A673 (cell line): ENCODE measurements at regions not wholly inside any gene's neighbourhood (a gene's known extent, or its start where the extent isn't known, plus 50 kb on each side); places are given as distances from the start of the nearest gene placed in this dataset.

Source experiments
- BruUV-seq: library from RNA; stranded (reverse); fragments of 400-500 nt; replicated peaks from 2 replicates; lab custom pipeline; 2021; lab: Mats Ljungman, UMichigan
- CTCF ChIA-PET: fragments of 300-600 bp; sonication (Branson Sonifier 250); formaldehyde crosslinking; loops from one replicate; lab custom pipeline; 2022; ENCODE audit warnings: antibody characterized with exemption; lab: Charles Lee
- POLR2A ChIA-PET: fragments of 300-600 bp; sonication (Branson Sonifier 250); formaldehyde crosslinking; loops from one replicate; lab custom pipeline; 2022; ENCODE audit warnings: antibody characterized with exemption; ENCODE audit not compliant: low non-redundant PET; lab: Charles Lee
- DNase-seq: peaks from one replicate; pipeline ENCODE4 v3.0.0-alpha.2; 2015; ENCODE audit warnings: low spot score
- H3K27ac ChIP-seq: fragments of 200-600 bp; sonication (generic); 2 replicates; pipeline ENCODE4 v1.5.1; 2016; ENCODE audit warnings: mixed run types, low read depth, mild to moderate bottlenecking, mixed read lengths, antibody characterized with exemption, low read length; ENCODE audit not compliant: poor library complexity, severe bottlenecking
- H3K27me3 ChIP-seq: fragments of 200-600 bp; sonication (generic); replicated peaks from 2 replicates; pipeline ENCODE4 v1.6.1; 2017; ENCODE audit warnings: mixed run types, low read depth, mild to moderate bottlenecking, mixed read lengths, antibody characterized with exemption, low read length; ENCODE audit not compliant: insufficient read depth, poor library complexity
- H3K36me3 ChIP-seq: fragments of 200-600 bp; sonication (generic); 2 replicates; pipeline ENCODE4 v1.6.1; 2016; ENCODE audit warnings: mixed run types, mild to moderate bottlenecking, mixed read lengths, antibody characterized with exemption, low read length; ENCODE audit not compliant: insufficient read depth, poor library complexity, severe bottlenecking
- H3K4me1 ChIP-seq: fragments of 200-600 bp; sonication (generic); 2 replicates; pipeline ENCODE4 v1.6.1; 2017; ENCODE audit warnings: mixed run types, mild to moderate bottlenecking, mixed read lengths, antibody characterized with exemption, low read length; ENCODE audit not compliant: insufficient read depth, poor library complexity, severe bottlenecking
- H3K4me3 ChIP-seq: fragments of 200-600 bp; sonication (generic); 2 replicates; pipeline ENCODE4 v1.5.1; 2016; ENCODE audit warnings: low read depth, mixed run types, mild to moderate bottlenecking, mixed read lengths, low read length; ENCODE audit not compliant: poor library complexity, severe bottlenecking
- H3K9me3 ChIP-seq: fragments of 200-600 bp; sonication (generic); 2 replicates; pipeline ENCODE4 v1.6.1; 2016; ENCODE audit warnings: mixed run types, low read depth, mild to moderate bottlenecking, mixed read lengths, antibody characterized with exemption, low read length; ENCODE audit not compliant: poor library complexity, severe bottlenecking
- EZH2 ChIP-seq: fragments of 200-600 bp; sonication (generic); IDR thresholded peaks from 2 replicates; pipeline ENCODE4 v1.6.1; 2017; ENCODE audit warnings: borderline replicate concordance, low read depth, mild to moderate bottlenecking, mixed read lengths, antibody characterized with exemption, low read length; ENCODE audit not compliant: poor library complexity, severe bottlenecking
- intact Hi-C: fragments of 100-400 bp; cut with micrococcal nuclease; formaldehyde crosslinking; loops from one replicate; pipeline ENCODE4 v1.10.0; 2022; ENCODE audit not compliant: unreplicated experiment
- TF ChIP-seq, protein P1 (sequence below): fragments of 300-800, 200-600 bp; sonication (generic); conservative IDR thresholded peaks from 2 replicates; pipeline ENCODE4 v1.5.1; 2017; ENCODE audit warnings: low read depth, mild to moderate bottlenecking, antibody characterized with exemption, low read length, moderate library complexity, mixed read lengths

DNA sequence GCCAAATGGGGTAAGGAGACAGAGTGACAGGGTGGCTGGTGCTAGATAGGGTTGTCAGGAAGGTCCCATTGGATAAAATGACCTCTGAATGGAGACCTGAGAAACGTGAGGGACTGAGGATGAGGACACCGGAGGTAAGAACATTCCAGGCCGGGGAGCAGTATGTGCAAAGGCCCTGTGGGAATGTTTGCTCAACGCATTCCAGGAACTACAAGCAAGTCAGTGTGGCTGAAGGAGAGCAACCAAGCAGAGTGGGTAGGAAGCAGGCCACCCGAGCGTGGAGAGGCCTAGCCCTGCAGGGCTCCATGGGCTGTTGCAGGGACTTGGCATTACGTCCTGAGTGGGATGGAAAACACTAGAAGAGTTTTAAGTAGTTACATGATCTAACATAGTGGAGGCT is 185.6 kb downstream of the ZBTB18 start:
- Histone ChIP-seq H3K9me3 (no peaks in the 10 kb centered on the region), H3K4me3 (no peak overlapping the region), H3K36me3 (no peaks in the 10 kb centered on the region), H3K27ac (no peak overlapping the region), H3K4me1 (peaks cover 13% of the 10 kb centered on the region), H3K27me3 (no peaks in the 10 kb centered on the region)
- DNase-seq, result no peak
- BruUV-seq, result no TSS peak
- no peak for TF ChIP-seq EZH2
- TF ChIP-seq, protein P1, sequence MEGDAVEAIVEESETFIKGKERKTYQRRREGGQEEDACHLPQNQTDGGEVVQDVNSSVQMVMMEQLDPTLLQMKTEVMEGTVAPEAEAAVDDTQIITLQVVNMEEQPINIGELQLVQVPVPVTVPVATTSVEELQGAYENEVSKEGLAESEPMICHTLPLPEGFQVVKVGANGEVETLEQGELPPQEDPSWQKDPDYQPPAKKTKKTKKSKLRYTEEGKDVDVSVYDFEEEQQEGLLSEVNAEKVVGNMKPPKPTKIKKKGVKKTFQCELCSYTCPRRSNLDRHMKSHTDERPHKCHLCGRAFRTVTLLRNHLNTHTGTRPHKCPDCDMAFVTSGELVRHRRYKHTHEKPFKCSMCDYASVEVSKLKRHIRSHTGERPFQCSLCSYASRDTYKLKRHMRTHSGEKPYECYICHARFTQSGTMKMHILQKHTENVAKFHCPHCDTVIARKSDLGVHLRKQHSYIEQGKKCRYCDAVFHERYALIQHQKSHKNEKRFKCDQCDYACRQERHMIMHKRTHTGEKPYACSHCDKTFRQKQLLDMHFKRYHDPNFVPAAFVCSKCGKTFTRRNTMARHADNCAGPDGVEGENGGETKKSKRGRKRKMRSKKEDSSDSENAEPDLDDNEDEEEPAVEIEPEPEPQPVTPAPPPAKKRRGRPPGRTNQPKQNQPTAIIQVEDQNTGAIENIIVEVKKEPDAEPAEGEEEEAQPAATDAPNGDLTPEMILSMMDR, result no peak
- ChIA-PET POLR2A (no interaction called here), CTCF (interaction anchor here (0.5 kb wide), 1 partner anchor 208 kb away, joined by 4 read pairs; no protein-coding TSS in a partner anchor)
- intact Hi-C loops, result no loop called here

- H3K27me3 ChIP-seq, result no peaks in the 10 kb centered on the region
- BruUV-seq, result no TSS peak
- no peaks in the 10 kb centered on the region for H3K36me3 ChIP-seq
- intact Hi-C loops, result no loop called here
- ChIA-PET CTCF (no interaction called here), POLR2A (no interaction called here)
- no peaks in the 10 kb centered on the region for H3K9me3 ChIP-seq
- TF ChIP-seq, protein P1, result no peak
- TF ChIP-seq EZH2, result no peak
- DNase-seq, result no peak
- peaks cover 6% of the 10 kb centered on the region for H3K4me1 ChIP-seq
- no peak overlapping the region for H3K27ac ChIP-seq
- no peak overlapping the region for H3K4me3 ChIP-seq
Observed at GRCh38 chr1:244237445-244237844, 186.4 kb downstream of the ZBTB18 start.

DNA sequence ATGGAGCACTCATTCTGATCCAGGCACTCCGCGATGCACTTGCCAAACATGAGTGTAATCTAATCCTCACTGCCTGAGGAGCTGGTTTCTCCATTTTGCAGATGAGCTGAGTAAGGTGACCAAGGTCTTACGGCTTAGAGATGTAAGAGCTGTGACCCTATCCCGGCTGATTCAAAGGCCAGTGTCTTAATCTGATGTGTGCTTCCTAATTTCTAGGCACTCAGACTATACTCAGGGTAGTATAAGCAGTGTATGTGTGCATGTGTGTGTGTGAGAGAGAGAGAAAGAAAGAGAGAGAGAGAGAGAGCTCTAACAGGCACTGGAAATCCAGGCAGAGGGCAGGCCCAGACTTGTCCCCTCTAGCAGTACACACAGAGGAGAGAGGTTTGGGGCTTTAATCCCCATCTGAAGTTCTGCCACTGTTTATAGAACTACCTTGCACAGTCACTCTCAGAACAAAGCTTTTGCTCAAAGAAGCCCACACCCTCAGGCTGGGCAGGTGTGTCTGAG is 188.2 kb downstream of the ZBTB18 start:
- TF ChIP-seq, protein P1, result no peak
- TF ChIP-seq EZH2, result no peak
- intact Hi-C loops, result no loop called here
- Histone ChIP-seq H3K4me3 (no peak overlapping the region), H3K36me3 (no peaks in the 10 kb centered on the region), H3K9me3 (no peaks in the 10 kb centered on the region), H3K27ac (no peak overlapping the region), H3K4me1 (no peaks in the 10 kb centered on the region), H3K27me3 (no peaks in the 10 kb centered on the region)
- DNase-seq, result peak; percentile 22
- no TSS peak for BruUV-seq
- CTCF ChIA-PET, result no interaction called here
- POLR2A ChIA-PET, result no interaction called here
